8988T (cell line): ENCODE measurements at regions not wholly inside any gene's neighbourhood (a gene's known extent, or its start where the extent isn't known, plus 50 kb on each side); places are given as distances from the start of the nearest gene placed in this dataset.
"Not testable (repeated sequence)": the region's sequence is repeated elsewhere in the genome, so short reads cannot be mapped to it uniquely, and the experiment has no call there.

ENCODE experiments used
- DNase-seq: peaks from one replicate; pipeline ENCODE4 v3.0.0; 2011

DNA sequence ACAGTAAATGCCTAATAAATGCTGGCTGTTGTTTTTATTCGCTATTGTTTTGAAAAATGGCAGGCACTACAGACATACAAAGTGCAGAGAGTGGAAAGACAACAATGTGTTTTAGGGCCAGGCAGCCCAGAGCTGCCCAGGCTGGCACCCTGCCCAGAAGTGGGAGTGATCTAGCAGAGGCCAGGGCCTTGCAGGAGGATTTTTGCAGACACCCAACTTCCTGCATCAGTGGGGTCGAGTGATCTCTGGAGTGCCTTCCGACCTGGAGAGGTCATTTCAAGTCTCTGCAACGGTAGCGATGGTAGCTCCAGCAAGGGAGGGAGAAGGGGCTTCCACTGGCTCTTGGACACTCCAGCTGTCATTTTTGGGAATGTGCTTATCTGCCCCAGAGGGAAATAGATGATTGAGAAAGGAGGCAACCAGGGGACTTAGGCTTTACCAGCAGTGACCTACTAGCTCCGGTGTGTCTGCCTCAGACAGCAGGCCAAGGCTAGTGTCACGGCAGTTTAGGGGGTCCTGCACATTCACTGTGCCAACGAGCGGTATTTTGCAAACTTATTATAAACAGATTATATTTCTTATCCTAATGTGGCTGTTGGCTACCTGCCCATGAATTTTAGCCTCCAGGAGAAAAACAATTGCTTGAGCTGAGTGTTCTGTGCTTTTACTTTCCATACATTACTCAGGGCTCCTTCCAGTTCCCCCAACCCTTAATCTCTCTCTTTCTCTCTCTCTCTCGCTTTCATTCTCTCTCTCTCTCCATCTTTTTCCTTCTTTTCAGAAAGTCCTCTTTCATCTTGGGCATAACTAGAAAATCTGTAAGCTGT, 153.9 kb upstream of the PLGLB2 start:
- DNase-seq: not testable (repeated sequence)

DNA sequence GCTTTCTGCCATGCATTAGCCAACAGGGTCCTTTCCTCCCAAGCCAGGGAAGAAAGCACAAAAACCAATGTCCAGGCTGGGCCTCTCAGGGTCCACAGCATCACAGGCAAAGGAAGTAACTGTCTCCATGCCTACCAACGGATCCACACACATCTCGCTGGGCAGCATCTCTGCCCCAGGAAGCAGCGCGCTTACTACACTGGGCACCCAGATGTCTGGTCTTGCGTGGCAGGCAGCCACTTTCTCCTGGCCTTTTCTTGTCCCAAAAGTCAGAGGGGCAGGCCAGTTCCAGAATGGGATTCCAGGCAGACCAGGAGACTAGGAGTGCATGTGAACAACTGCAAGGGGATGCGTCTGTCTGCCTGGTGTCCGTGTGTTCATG, 153.3 kb upstream of the PLGLB2 start:
- DNase-seq: not testable (repeated sequence)

- DNase-seq: not testable (repeated sequence)
Measured at GRCh38 chr2:87595017-87595416, 152.9 kb upstream of the PLGLB2 start.

DNA sequence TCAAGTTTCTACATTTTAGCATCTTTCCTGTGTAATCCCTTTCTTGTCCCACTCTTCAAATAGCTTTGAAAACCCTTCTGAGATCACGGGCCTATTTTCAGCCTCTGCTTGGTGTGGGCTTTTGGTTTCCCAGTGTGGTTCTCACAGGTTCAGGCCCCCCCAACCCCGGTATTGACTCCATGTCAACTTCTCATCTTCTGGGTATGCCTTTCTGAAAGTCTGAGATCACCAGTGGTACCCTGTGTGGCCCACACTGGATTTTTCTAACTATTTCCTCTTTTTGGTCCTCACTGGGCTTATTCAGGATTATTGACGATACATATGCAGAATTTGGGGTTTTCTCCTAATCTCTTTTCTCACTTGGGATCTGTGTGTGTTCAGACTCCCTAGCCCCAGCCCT, 146.9 kb upstream of the PLGLB2 start:
- DNase-seq: not testable (repeated sequence)

- DNase-seq: not testable (repeated sequence)
Measured at GRCh38 chr2:87602118-87602517, 145.8 kb upstream of the PLGLB2 start.

DNA sequence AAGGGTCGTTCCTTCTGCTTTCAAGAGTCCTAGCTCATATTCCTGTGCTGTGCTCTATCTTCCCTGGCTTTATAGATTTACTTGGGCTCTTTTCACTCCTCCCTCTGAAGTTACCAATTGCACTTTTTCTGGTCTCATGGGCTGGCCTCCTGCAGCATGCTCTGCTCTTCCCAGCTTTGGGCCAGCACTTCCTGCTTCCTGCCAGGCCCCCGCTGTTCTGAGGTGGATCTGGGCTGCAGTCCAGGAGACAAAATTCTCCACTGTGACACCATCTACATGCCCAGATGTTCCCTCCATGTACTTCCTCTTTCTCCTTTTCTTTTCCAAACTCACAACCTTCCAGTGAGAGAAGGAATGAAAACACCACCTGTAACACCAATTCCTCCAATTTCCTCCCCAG, 145.2 kb upstream of the PLGLB2 start:
- not testable (repeated sequence) for DNase-seq

DNA sequence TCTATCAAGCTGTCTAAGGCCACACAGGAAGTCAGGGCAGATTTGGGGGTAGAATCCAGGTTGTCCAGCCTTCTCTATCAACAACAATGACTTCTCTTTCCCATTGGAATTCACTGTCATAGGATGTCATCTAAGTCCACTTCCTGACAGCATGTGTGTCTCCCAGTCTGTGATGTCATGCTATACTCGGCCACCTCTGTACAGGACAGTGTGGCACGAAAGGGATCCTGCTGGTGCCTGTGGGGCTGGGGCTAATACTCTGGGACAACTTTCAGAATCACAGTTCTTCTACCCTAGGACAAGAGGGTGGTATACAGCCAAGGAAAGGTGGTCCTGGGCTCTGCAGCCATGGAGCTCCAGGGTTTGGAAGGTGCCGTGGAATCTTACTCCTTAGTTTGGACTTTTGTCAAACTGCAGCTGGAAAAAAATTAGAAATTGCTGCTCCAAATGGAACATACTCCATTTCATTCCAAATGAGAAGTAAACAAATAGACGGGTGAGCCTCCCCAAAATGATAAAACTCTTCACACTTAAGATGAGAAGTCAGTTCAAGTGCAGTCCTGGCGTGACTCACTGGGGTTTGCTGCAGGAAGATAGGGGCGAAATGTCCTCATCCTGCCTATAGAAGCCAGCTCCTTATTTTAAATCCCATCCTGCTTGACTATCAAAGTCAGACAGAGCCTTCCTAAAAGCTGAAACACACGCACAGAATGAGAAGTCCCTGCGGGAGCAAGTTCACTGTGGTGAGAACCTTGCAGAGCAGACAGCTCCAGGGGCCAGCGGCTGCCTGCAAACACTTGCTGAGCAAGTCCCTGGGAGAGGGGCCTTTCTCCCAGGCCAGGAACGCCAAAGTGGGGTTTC, 144.2 kb upstream of the PLGLB2 start:
- DNase-seq: not testable (repeated sequence)

GRCh38 chr2:87604279-87604818, 143.5 kb upstream of the PLGLB2 start:
- not testable (repeated sequence) for DNase-seq

- not testable (repeated sequence) for DNase-seq
Measured at GRCh38 chr2:87604980-87605379, 142.9 kb upstream of the PLGLB2 start.

- DNase-seq: not testable (repeated sequence)
Measured at GRCh38 chr2:87608377-87609166, 139.3 kb upstream of the PLGLB2 start.

GRCh38 chr2:87610974-87611373, 136.9 kb upstream of the PLGLB2 start:
- DNase-seq: not testable (repeated sequence)

DNA sequence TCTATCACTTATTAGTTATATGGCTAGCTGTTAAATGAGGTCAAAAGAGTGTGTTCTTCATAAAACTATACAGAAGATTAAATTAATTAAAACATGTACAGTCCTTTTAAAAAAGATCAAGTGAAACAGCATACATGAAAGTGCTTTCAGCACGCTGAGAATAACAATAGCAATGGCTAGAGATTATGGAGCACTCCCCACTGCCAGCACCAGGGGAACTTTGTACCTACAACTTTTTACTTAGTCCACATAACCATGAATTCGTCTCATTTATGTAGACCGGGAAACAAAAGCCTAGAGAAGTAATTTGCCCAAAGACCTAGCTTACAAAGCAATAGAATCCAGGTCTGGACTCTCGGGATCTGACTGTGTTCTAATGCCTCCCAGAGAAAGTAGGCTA, 136.5 kb upstream of the PLGLB2 start:
- DNase-seq: not testable (repeated sequence)

DNA sequence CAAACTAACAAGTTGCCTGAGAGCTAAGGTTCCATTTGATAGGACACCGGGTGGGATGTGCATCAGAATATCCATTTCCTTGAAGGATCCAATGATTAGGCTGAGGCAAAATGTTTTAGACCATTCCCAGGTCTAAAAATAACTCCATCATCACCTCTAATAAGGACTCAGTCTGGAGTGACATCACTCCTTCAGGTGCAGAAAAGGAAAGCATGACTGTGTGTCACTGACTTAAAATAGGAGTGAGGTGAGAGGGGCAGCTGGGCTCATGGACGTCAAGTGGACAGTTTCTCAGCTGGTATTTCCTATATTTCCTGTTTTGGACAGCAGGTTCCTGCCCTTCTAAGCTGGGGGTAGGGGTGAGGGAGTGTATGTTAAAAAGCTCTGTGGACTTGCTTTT, 135.9 kb upstream of the PLGLB2 start:
- not testable (repeated sequence) for DNase-seq

GRCh38 chr2:87614829-87615434, 133.0 kb upstream of the PLGLB2 start:
- DNase-seq: not testable (repeated sequence)

DNA sequence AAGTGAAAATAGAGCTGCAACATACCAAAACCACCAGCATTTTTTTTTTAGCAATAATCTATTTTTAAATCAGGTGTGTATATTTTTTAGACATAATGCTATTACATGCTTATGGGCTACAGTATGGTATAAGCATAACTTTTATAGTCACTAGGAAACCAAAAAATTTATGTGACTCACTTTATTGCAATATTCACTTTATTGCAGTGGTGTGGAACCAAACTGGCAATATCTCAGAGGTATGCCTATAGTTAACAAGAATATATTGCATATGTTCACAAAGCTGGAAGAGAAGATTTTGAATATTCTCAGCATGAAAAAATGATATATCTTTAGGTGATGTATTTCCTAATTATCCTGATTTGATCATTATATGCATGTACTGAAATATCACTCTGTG, 128.8 kb upstream of the PLGLB2 start:
- not testable (repeated sequence) for DNase-seq

- DNase-seq: not testable (repeated sequence)
Measured at GRCh38 chr2:87621139-87621538, 126.7 kb upstream of the PLGLB2 start.

DNA sequence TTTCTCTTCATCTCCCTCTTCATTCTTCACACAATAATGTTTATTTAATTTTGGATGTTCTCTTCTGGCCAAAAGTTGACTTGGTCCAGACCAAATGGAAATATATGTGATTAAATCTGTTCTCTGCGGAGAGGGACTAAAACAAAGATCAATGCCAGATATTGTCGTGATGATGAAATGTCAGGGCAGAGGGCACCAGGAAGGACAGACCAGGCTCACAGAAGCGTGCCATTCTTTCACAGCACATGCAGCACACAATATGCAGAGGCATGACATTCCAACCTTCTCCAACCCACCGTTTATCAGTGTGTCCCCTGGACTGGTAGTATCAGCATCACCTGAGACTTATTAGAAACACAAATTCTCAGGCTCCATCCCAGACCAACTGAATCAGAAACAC, 125.2 kb upstream of the PLGLB2 start:
- DNase-seq: not testable (repeated sequence)

DNA sequence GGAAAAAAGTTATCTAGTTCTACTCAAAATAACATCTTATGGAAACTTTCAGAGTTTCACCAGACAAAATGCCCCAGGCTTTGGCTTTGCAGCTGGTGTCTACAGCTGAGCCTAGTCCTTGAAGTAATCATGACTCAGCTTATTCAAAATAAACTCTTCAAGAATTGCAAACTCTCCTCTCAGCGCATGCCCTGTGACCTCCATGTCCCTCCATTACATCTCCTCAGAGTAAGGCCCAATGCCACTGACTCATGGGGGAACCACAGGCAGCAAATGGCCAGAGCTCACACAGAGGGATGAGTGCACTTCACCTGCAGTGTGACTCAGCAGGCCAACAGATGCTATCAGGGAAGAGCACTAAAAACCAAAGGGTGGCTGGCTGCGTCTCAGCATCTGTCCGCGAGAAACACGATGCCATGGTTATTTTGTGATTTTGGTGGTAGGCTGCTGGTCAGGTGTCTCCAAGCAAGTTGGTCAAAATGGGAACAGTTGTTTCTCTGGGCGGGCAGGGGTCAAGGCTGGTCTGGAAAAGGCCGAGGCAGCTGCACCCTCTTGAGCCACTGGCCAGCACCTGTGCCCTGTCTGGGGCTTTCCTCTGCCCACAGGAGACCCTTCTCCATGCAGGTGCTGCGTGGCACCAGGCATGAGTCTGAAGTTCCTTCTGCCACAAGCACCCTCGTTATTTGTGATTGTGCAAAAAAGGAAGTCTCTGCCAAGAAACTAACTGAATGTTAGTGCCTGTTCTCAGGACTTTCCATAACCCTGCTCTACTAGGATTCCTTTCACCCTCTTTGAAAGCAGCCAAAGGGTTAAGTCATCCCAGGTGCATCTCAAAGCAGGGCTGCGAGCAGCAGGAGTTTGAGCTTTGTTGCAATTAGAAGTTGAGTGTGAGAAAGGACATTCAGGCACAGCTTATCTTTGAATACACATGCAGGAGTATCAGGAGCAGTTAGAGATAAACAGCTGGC, 118.1 kb upstream of the PLGLB2 start:
- not testable (repeated sequence) for DNase-seq

- DNase-seq: not testable (repeated sequence)
Measured at GRCh38 chr2:87630892-87631291, 117.0 kb upstream of the PLGLB2 start.

- DNase-seq: not testable (repeated sequence)
Measured at GRCh38 chr2:87631402-87631801, 116.5 kb upstream of the PLGLB2 start.
